HG03439 (cell line): ENCODE measurements at regions not wholly inside any gene's neighbourhood (a gene's known extent, or its start where the extent isn't known, plus 50 kb on each side); places are given as distances from the start of the nearest gene placed in this dataset.

Source experiments
- ATAC-seq: cut with Tn5 transposase; IDR thresholded peaks from one replicate; pipeline ENCODE4 v1.9.1; 2021; ENCODE audit warnings: mild to moderate bottlenecking, moderate library complexity; ENCODE audit not compliant: unreplicated experiment

GRCh38 chr1:191929383-191929782, 228.9 kb upstream of the RGS18 start:
- no peak for ATAC-seq

GRCh38 chr1:191943684-191944083, 214.6 kb upstream of the RGS18 start:
- ATAC-seq: no peak

GRCh38 chr1:191953526-191953925, 204.7 kb upstream of the RGS18 start:
- no peak for ATAC-seq

GRCh38 chr1:191959856-191960255, 198.4 kb upstream of the RGS18 start:
- no peak for ATAC-seq

GRCh38 chr1:191963286-191963685, 195.0 kb upstream of the RGS18 start:
- no peak for ATAC-seq

GRCh38 chr1:191963781-191964455, 194.3 kb upstream of the RGS18 start:
- ATAC-seq: no peak

GRCh38 chr1:191969290-191969689, 189.0 kb upstream of the RGS18 start:
- no peak for ATAC-seq

- no peak for ATAC-seq
These were observed 188.1 kb upstream of the RGS18 start for GRCh38 chr1:191970116-191970515.

GRCh38 chr1:191971447-191971846, 186.8 kb upstream of the RGS18 start:
- no peak for ATAC-seq

GRCh38 chr1:191974004-191974403, 184.3 kb upstream of the RGS18 start:
- no peak for ATAC-seq

GRCh38 chr1:191977874-191978506, 180.3 kb upstream of the RGS18 start:
- ATAC-seq: no peak

GRCh38 chr1:191984856-191985255, 173.4 kb upstream of the RGS18 start:
- no peak for ATAC-seq

- no peak for ATAC-seq
These were observed 166.1 kb upstream of the RGS18 start for GRCh38 chr1:191992118-191992517.

GRCh38 chr1:191993549-191993948, 164.7 kb upstream of the RGS18 start:
- no peak for ATAC-seq

- ATAC-seq: no peak
These were observed 156.2 kb upstream of the RGS18 start for GRCh38 chr1:192002063-192002462.

- no peak for ATAC-seq
These were observed 154.8 kb upstream of the RGS18 start for GRCh38 chr1:192003295-192004077.

GRCh38 chr1:192005976-192006375, 152.3 kb upstream of the RGS18 start:
- ATAC-seq: no peak

GRCh38 chr1:192008281-192008825, 149.9 kb upstream of the RGS18 start:
- no peak for ATAC-seq

GRCh38 chr1:192010406-192010805, 147.9 kb upstream of the RGS18 start:
- ATAC-seq: no peak

- no peak for ATAC-seq
These were observed 146.7 kb upstream of the RGS18 start for GRCh38 chr1:192011525-192011924.

GRCh38 chr1:192022827-192023226, 135.4 kb upstream of the RGS18 start:
- no peak for ATAC-seq

- ATAC-seq: no peak
These were observed 133.4 kb upstream of the RGS18 start for GRCh38 chr1:192024881-192025280.
